ENCODE measurements at regions not wholly inside any gene's neighbourhood (a gene's known extent, or its start where the extent isn't known, plus 50 kb on each side); places are given as distances from the start of the nearest gene placed in this dataset.

DNA sequence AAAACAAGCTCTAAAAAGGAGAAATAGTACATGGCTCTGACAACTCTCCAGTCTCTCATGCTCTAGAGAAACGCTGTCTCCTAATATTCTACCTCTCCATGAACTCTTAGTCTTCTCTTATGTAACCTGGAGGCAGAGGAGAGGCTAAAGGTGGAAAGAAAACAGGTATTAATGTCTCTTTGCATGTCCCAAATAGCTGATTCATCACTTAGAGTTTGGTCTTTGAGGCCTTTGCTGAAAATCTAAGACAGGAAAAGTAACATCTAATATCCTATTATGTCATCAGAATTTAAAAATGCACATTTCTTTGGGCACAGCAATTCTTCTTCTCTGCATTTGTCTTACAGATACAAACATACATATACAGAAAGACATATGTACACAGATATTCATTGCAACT, 127.2 kb downstream of the DHRS2 start:
- TF ChIP-seq, protein P1, sequence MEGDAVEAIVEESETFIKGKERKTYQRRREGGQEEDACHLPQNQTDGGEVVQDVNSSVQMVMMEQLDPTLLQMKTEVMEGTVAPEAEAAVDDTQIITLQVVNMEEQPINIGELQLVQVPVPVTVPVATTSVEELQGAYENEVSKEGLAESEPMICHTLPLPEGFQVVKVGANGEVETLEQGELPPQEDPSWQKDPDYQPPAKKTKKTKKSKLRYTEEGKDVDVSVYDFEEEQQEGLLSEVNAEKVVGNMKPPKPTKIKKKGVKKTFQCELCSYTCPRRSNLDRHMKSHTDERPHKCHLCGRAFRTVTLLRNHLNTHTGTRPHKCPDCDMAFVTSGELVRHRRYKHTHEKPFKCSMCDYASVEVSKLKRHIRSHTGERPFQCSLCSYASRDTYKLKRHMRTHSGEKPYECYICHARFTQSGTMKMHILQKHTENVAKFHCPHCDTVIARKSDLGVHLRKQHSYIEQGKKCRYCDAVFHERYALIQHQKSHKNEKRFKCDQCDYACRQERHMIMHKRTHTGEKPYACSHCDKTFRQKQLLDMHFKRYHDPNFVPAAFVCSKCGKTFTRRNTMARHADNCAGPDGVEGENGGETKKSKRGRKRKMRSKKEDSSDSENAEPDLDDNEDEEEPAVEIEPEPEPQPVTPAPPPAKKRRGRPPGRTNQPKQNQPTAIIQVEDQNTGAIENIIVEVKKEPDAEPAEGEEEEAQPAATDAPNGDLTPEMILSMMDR (IDR thresholded peaks at IDR 0.05; ENCODE audit: poor library complexity) = no peak
- no peak for TF ChIP-seq EZH2phosphoT487 (IDR thresholded peaks at IDR 0.05; ENCODE audit: low read depth, severe bottlenecking, unreplicated experiment)
- TF ChIP-seq EZH2 (IDR thresholded peaks at IDR 0.05; ENCODE audit: borderline replicate concordance) = no peak
